ENCODE measurements at regions not wholly inside any gene's neighbourhood (a gene's known extent, or its start where the extent isn't known, plus 50 kb on each side); places are given as distances from the start of the nearest gene placed in this dataset.

- H3K36me3 ChIP-seq, result no peaks in the 10 kb centered on the region
- H3K4me3 ChIP-seq, result no peak overlapping the region
- H3K9me3 ChIP-seq, result no peaks in the 10 kb centered on the region
- no peaks in the 10 kb centered on the region for H3K4me1 ChIP-seq
- intact Hi-C loops (cut with DNase I), result no loop called here
- TF ChIP-seq POLR2A (IDR thresholded peaks at IDR 0.05), result no peak
- TF ChIP-seq EP300 (IDR thresholded peaks at IDR 0.05), result no peak
- no peak for TF ChIP-seq CTCF (IDR thresholded peaks at IDR 0.05)
- TF ChIP-seq POLR2AphosphoS5 (IDR thresholded peaks at IDR 0.05), result no peak
- H3K27me3 ChIP-seq, result no peaks in the 10 kb centered on the region
- no peak overlapping the region for H3K27ac ChIP-seq
- no peak for DNase-seq
- 74 to 79% methylated on average over 1 of the region's 1 CpG for WGBS, 2 donors
Measured at GRCh38 chr16:9593440-9593839, 502.0 kb downstream of the HAPSTR1 start.

- 83% methylated on average over 2 of the region's 2 CpGs for WGBS, 2 donors
- Histone ChIP-seq H3K27ac (no peak overlapping the region), H3K4me1 (no peaks in the 10 kb centered on the region), H3K27me3 (no peaks in the 10 kb centered on the region), H3K4me3 (no peak overlapping the region), H3K36me3 (no peaks in the 10 kb centered on the region), H3K9me3 (no peaks in the 10 kb centered on the region)
- DNase-seq, result no peak
- TF ChIP-seq EP300 (IDR thresholded peaks at IDR 0.05) (no peak), POLR2A (IDR thresholded peaks at IDR 0.05) (no peak), CTCF (IDR thresholded peaks at IDR 0.05) (no peak), POLR2AphosphoS5 (IDR thresholded peaks at IDR 0.05) (no peak)
- intact Hi-C loops (cut with DNase I), result no loop called here
Measured at GRCh38 chr16:9594047-9594446, 502.6 kb downstream of the HAPSTR1 start.

- TF ChIP-seq POLR2AphosphoS5 (IDR thresholded peaks at IDR 0.05), result no peak
- no peak for TF ChIP-seq EP300 (IDR thresholded peaks at IDR 0.05)
- no peak for TF ChIP-seq CTCF (IDR thresholded peaks at IDR 0.05)
- no peak for TF ChIP-seq POLR2A (IDR thresholded peaks at IDR 0.05)
- DNase-seq, result no peak
- H3K27me3 ChIP-seq, result no peaks in the 10 kb centered on the region
- WGBS, 2 donors, result 62 to 64% methylated on average over 2 of the region's 2 CpGs
- no peaks in the 10 kb centered on the region for H3K9me3 ChIP-seq
- no peaks in the 10 kb centered on the region for H3K4me1 ChIP-seq
- no peak overlapping the region for H3K27ac ChIP-seq
- H3K4me3 ChIP-seq, result no peak overlapping the region
- H3K36me3 ChIP-seq, result no peaks in the 10 kb centered on the region
- intact Hi-C loops (cut with DNase I), result no loop called here
Measured at GRCh38 chr16:9594946-9595345, 503.5 kb downstream of the HAPSTR1 start.

GRCh38 chr16:9595393-9595792 lies 503.9 kb downstream of the HAPSTR1 start:
- H3K4me1 ChIP-seq, result no peaks in the 10 kb centered on the region
- DNase-seq, result no peak
- H3K9me3 ChIP-seq, result no peaks in the 10 kb centered on the region
- TF ChIP-seq POLR2A (IDR thresholded peaks at IDR 0.05) (no peak), CTCF (IDR thresholded peaks at IDR 0.05) (no peak), POLR2AphosphoS5 (IDR thresholded peaks at IDR 0.05) (no peak), EP300 (IDR thresholded peaks at IDR 0.05) (no peak)
- H3K27ac ChIP-seq, result no peak overlapping the region
- no peak overlapping the region for H3K4me3 ChIP-seq
- H3K36me3 ChIP-seq, result no peaks in the 10 kb centered on the region
- H3K27me3 ChIP-seq, result no peaks in the 10 kb centered on the region
- 53 to 59% methylated on average over 3 of the region's 3 CpGs for WGBS, 2 donors
- intact Hi-C loops (cut with DNase I), result no loop called here

GRCh38 chr16:9596788-9597187 lies 505.3 kb downstream of the HAPSTR1 start:
- H3K9me3 ChIP-seq, result no peaks in the 10 kb centered on the region
- intact Hi-C loops (cut with DNase I), result no loop called here
- no peaks in the 10 kb centered on the region for H3K4me1 ChIP-seq
- no peak for DNase-seq
- no peak overlapping the region for H3K4me3 ChIP-seq
- no peaks in the 10 kb centered on the region for H3K36me3 ChIP-seq
- H3K27me3 ChIP-seq, result no peaks in the 10 kb centered on the region
- TF ChIP-seq CTCF (IDR thresholded peaks at IDR 0.05) (no peak), EP300 (IDR thresholded peaks at IDR 0.05) (no peak), POLR2AphosphoS5 (IDR thresholded peaks at IDR 0.05) (no peak), POLR2A (IDR thresholded peaks at IDR 0.05) (no peak)
- WGBS, 2 donors, result 93 to 94% methylated on average over 4 of the region's 4 CpGs
- H3K27ac ChIP-seq, result no peak overlapping the region

Measured in sigmoid colon (tissue), 6 donors.